ENCODE measurements at regions not wholly inside any gene's neighbourhood (a gene's known extent, or its start where the extent isn't known, plus 50 kb on each side); places are given as distances from the start of the nearest gene placed in this dataset.

- no peak overlapping the region for H3K4me3 ChIP-seq (ENCODE audit: low read depth, low read length)
- no peak for TF ChIP-seq CTCF (IDR thresholded peaks at IDR 0.05; ENCODE audit: borderline replicate concordance, insufficient read depth, low read depth, low read length)
Measured at GRCh38 chr7:121544238-121544637, 148.1 kb upstream of the FAM3C start.

- H3K4me3 ChIP-seq (ENCODE audit: low read depth, low read length), result no peak overlapping the region
- no peak for TF ChIP-seq CTCF (IDR thresholded peaks at IDR 0.05; ENCODE audit: borderline replicate concordance, insufficient read depth, low read depth, low read length)
Measured at GRCh38 chr7:121541457-121541856, 145.3 kb upstream of the FAM3C start.

GRCh38 chr7:121540138-121540537 lies 144.0 kb upstream of the FAM3C start:
- no peak for TF ChIP-seq CTCF (IDR thresholded peaks at IDR 0.05; ENCODE audit: borderline replicate concordance, insufficient read depth, low read depth, low read length)
- no peak overlapping the region for H3K4me3 ChIP-seq (ENCODE audit: low read depth, low read length)

GRCh38 chr7:121537031-121537430 lies 140.9 kb upstream of the FAM3C start:
- no peak overlapping the region for H3K4me3 ChIP-seq (ENCODE audit: low read depth, low read length)
- TF ChIP-seq CTCF (IDR thresholded peaks at IDR 0.05; ENCODE audit: borderline replicate concordance, insufficient read depth, low read depth, low read length), result no peak

GRCh38 chr7:121531175-121532070 lies 135.3 kb upstream of the FAM3C start:
- no peak overlapping the region for H3K4me3 ChIP-seq (ENCODE audit: low read depth, low read length)
- no peak for TF ChIP-seq CTCF (IDR thresholded peaks at IDR 0.05; ENCODE audit: borderline replicate concordance, insufficient read depth, low read depth, low read length)

GRCh38 chr7:121530227-121531174 lies 134.4 kb upstream of the FAM3C start:
- no peak overlapping the region for H3K4me3 ChIP-seq (ENCODE audit: low read depth, low read length)
- no peak for TF ChIP-seq CTCF (IDR thresholded peaks at IDR 0.05; ENCODE audit: borderline replicate concordance, insufficient read depth, low read depth, low read length)
